Mammary epithelial cell (primary cell): ENCODE measurements at regions not wholly inside any gene's neighbourhood (a gene's known extent, or its start where the extent isn't known, plus 50 kb on each side); places are given as distances from the start of the nearest gene placed in this dataset.

Experiments
- CTCF ChIP-seq, 2 donors: IDR thresholded peaks in 1 of 2; conservative IDR thresholded peaks in 1 of 2; 2 replicates each; pipeline ENCODE4 v1.5.1; 2011 to 2012; ENCODE audit warnings: inconsistent platforms in 2 of 2, low read length in 2 of 2, mild to moderate bottlenecking in 2 of 2, control low read depth in 1 of 2, low read depth in 1 of 2; ENCODE audit not compliant: insufficient read depth in 1 of 2; ENCODE audit errors: extremely low read depth in 1 of 2
- EZH2 ChIP-seq: IDR thresholded peaks from 2 replicates; pipeline ENCODE4 v1.6.1; 2012; ENCODE audit warnings: low read length, inconsistent platforms, borderline replicate concordance

GRCh38 chr16:35754391-35755369 is 2295.3 kb downstream of the TP53TG3F start:
- TF ChIP-seq CTCF (conservative IDR thresholded peaks at IDR 0.05 in 1 of 2, IDR thresholded peaks at IDR 0.05 in 1 of 2; ENCODE audit: extremely low read depth in 1 of 2, insufficient read depth in 1 of 2, low read depth in 1 of 2, low read length in 2 of 2) (no peak), EZH2 (no peak)
